Hypothalamus (tissue), 51 donors: ENCODE measurements at regions not wholly inside any gene's neighbourhood (a gene's known extent, or its start where the extent isn't known, plus 50 kb on each side); places are given as distances from the start of the nearest gene placed in this dataset.

ENCODE experiments used
- DNase-seq, 51 donors: peaks; one replicate each; lab custom pipeline; 2025; lab: John Stamatoyannopoulos, UW

DNA sequence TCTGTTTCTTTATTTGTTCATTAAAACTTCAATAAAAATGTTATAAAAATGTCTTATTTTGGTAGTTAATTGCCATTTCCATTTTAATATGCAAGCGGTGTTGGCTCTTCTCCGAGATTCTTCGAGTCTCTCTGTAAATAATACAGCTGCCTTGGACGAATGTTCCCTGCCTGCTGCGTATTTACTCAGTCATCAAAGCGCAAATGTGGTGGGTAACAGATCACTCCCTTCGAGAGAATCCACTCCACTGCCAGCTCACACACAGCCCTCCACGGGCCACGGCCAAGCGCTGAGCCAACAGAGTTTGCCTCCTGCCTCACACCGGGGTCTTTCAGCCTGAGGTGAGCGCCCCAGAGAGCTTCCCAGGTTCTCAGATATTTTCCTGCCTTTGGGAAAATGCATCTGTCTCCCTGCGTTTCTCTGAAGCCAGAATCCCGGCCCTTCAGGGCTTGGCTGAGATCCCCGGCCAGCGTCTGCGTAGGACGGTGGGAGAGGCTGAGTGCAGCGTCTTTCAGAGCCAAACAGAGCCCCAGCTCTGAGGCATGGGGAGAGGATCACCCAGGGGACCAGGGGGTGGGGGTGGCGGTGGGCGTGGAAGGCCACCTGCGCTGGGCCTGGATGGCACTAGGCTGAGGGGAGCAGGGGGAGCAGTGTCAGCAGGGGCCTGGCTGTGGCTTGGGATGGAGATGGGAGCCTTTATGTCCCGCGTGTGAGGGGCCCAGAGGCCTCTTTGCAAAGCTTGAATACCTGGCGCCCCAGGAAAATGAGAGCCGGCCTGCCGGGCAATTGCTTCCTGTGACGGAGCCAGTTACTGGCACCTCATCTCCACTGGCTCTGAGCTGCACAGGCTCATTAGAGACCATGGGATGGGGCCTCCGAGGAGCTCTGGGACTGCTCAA is 248.7 kb downstream of the RBFOX3 start:
- DNase-seq = no peak

GRCh38 chr17:79361221-79361734 is 249.6 kb downstream of the RBFOX3 start:
- DNase-seq = no peak

DNA sequence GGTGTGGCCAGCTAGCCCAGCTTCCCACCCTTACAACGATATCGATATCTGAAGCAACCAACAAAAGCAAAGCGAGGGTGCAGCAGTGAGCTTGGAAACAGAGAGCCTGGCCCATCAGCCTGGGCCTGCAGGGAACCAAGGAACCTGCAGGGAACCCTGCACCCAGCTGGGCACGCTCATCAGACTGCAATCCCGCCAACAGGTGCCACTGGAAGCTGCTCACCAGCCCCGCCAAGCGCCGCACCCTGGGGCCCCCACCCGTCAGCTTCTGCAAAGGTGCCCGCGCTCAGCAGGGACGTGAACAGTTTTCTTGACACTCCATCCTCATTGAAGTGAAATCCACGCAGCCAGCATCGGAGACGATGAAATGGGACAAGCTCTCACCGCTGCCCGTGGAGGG is 250.7 kb downstream of the RBFOX3 start:
- no peak for DNase-seq

DNA sequence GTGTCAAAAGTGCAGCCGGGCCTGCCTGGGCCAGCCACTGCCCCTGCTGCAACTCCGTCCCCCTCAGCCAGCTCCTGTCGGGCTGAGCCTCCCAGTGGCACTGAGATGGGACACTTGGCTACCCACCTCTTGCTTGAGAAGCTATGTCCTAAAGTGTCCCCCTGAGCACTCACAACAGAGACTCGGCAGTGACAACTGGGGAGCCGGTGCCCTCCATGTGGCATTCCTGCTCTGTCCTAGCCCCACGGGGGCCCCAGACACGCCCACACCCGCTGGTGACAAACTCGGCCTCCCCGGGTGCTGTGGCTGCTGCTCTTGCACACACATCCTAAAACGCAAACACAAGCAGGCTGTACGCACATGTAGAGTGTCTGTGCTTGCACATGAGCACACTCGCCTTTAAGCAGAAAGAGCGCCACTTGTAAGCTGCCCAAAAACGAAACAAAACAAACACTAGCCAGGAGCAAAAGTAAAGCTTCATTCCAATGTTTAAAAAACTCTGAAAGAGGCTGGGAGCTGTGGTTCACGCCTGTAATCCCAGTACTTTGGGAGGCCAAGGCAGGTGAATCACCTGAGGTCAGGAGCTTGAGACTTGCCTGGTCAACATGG is 253.9 kb downstream of the RBFOX3 start:
- no peak for DNase-seq

DNA sequence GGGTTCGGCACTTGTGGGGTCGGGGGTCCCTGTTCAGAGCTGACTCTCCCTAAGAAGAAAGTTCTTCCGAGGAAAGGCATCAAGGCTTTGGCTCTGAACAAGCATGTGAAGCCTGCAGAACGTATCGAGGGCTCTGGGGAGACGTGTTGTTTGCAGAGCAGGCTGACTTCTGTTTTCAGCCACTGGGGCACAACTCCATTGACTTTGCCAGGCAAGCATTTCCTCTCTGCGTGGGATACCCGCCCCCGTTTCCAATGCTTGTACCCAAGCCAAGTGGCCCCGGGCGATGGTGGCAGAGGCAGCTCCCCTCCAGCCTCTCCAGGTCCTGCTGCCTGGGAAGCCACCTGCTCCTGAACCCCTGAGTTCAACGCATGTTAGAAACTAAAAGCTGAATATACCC is 255.7 kb downstream of the RBFOX3 start:
- no peak for DNase-seq

DNA sequence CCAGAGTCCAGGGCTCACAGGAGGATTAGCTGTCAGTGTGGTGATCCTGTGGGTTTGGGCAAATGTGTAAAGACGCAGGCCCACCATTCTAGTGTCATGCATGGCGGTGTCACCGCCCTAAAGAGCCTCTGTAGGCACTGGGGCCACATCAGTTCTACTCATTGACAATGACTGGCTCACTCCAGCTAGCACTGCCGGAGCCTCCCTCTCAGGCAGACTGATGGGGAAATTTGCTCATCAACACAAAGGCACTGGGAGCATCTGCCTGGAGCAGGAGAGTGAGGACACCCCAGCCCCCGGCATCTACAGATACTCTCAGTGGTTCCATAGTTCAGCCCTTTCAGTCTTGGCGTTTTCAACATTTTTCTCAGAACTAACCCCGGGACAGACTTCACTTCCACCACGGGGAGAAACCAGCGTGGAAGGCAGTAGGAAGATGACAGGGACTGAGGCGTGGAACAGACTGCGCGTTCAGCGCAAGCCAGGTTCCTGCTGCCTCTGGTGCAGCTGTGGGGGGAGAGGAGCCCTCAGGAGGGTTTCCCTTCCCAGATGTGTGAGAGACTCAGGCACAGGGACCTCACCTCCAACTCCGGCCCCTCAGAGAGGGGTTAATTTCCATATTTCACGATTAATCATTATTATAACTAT is 256.6 kb downstream of the RBFOX3 start:
- DNase-seq = no peak

GRCh38 chr17:79353548-79353947 is 257.3 kb downstream of the RBFOX3 start:
- DNase-seq = no peak

DNA sequence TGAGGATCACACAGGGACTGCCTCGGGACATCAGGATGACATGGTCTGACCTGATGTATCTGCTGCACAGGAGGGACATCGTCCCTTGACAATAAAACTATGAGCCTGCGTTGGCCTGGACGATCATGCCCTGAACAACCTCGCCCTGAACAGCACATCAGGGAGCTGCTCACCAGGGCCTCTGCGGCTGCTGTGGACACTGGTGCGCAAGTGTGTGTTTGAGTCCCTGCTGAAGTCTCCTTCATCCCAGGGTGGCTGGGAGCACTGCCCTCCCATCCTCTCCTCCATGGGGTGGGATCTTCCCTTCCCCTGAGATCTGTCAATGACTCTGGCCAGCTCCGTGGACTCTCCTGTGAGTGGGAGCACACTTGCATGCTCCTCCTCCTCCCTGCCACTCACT is 257.8 kb downstream of the RBFOX3 start:
- DNase-seq = no peak

DNA sequence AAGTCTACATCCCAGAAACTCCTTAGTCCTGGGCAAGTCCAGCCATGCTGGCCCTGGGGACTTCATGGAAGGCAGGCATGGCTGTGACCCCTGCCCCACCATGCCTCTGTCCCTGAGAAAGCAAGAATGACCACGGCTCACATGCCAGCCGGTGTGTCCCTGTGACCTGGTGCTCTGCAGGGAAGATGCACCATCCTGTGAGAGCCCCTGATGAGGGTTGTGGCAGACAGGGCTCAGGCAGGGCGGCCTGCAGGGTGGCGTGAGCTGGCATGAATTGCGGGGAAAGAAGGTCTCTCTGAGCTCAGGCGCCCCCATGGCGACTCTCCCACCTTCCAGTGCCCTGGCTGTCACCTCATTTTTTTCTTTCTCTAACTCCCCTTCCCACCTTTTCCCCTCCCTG is 260.3 kb downstream of the RBFOX3 start:
- no peak for DNase-seq

DNA sequence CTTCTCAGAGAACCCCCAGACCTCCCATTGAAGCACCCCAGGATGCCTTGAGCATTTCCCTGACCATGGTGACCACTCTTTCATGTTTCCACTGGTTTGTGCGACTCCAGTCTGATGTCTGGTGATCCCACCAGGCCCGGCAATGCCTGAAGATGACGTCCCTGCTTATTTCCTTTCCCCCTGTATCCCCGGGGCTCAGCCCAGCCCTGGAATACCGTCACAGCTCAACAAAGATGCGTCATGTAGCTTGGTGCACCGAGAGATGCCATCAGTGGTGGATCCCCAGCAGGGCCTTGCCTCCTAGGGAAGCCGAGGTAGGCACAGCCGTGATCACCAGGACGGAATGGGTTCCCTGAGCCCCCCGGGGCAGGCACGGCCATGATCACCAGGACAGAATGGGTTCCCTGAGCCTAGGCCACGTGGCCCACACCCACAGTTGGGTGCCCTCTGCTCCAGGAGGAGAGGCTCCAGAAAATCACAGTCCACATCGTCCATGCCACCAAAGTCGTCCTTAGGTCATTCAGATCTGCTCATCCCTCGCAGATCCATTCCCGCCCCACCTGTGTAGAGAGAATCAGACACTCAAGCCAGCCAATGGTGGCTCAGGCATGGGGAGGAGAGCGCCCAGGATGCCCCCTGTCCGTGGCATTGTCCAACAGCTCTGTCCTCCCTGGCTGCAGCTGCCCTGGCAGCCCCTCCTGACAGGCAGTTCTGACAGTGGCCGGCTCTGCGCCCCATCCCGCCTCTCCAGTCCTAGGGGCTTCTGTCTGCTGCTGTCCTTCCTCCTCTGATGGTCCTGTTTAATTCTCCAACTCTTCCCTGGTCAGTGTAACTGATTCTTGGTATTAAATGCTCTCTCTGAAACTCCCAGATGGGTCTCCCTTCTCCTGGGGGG is 261.1 kb downstream of the RBFOX3 start:
- DNase-seq = no peak

DNA sequence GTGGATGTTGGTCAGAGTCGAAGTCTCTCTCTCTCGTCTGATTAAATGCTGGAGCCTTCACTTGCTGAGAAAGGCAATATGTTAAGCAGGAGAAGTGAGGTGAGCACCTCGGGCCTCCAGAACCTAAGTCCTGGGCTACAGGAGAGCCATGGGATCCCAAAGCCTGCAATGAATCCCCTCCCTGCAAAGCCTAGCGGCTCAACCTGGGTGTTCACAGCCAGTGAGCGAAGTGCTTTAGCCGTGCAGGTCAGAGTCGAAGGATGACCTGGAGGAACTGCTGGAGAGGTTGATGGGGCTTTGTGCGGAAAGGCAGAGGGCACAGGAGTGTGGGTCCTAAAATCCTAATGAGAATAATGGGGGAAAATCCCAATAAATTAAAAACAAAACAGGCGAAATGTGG is 267.8 kb downstream of the ENGASE start:
- DNase-seq = no peak

- no peak for DNase-seq
Measured at GRCh38 chr17:79341816-79342215, 267.2 kb downstream of the ENGASE start.

GRCh38 chr17:79341222-79341780 is 266.7 kb downstream of the ENGASE start:
- no peak for DNase-seq

- no peak for DNase-seq
Measured at GRCh38 chr17:79340333-79341221, 266.0 kb downstream of the ENGASE start.

DNA sequence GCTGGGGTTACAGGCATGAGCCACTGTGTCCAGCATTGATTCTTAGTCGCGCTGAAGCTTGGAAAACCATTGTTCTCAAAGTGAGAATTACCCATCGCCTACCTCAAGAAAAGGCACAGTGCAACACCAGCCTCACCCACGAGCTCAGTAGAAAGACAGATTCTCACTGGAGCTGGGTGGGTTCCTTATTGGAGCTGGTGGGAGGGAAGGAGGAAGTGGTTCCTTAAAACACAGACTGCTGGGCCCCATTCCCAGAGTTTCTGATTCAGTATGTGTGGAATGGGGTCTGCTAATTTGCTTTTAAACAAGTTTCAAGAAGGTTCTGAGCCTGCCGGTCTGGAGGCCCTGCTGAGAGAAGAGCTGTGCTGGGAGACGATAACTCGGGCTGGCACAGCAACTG is 264.7 kb downstream of the ENGASE start:
- peak in 1 of 51 donors; percentile 5 for DNase-seq

DNA sequence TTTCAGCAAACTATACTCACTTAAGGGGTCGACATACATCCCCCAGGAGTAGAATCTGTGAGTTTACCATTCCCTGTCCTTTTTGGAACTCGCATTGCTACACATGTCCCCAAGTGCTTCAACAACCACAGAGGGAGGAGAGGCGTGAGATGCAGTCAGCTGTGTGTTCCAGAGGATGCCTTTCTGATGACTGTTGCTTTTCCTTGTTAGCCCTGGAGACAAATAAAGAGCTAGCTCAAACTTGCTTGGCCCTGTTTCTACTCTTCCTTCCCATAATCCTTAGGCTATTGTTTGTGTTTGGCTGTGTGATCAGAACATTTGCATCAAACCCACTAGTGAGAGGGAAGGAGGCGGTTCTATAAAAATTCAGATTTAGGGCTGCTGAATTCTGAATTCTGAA is 264.0 kb downstream of the ENGASE start:
- DNase-seq = peak in 1 of 51 donors; percentile 13

DNA sequence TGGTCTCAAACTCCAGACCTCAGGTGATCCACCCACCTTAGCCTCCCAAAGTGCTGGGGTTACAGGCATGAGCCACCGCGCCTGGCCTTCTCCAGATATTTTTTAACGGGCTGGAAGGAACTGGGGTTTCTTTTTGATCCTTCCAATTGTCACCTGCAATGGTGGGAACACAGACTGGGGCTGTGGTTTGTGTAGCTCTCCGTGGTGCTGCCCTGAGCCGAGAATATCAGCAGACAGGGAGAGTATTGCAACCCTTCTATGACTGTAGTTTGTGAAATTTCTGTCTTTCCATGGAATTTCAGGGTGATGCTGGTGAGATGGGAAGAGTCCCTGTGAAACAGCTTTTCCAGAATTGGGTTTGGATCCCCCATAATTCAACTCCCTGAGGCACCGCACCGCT is 263.5 kb downstream of the ENGASE start:
- DNase-seq = no peak

DNA sequence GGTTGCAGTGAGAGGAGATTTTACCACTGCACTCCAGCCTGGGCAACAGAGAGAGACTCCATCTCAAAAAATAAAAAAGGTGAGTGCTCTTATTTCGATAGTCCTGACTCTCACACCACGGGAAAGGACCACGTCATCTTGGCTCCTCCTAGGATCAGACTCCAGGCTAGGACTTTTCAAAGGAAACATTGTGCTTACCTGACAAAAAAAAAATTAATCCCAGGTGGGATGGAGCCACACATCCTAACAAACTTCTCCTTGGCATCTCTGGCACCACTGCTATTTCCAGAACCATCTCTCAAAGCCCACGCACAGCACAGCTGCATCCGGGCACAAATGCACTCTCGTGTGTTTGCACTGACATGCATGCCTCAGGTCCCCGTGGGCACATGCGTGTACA is 262.4 kb downstream of the ENGASE start:
- DNase-seq = no peak

GRCh38 chr17:79335456-79335855 is 260.8 kb downstream of the ENGASE start:
- DNase-seq = no peak
